ENCODE measurements at regions not wholly inside any gene's neighbourhood (a gene's known extent, or its start where the extent isn't known, plus 50 kb on each side); places are given as distances from the start of the nearest gene placed in this dataset.

- Histone ChIP-seq H3K9me3 (no peaks in the 10 kb centered on the region), H3K27ac (no peak overlapping the region), H3K36me3 (no peaks in the 10 kb centered on the region), H3K4me3 (no peak overlapping the region), H3K27me3 (no peaks in the 10 kb centered on the region), H3K4me1 (no peaks in the 10 kb centered on the region)
- WGBS, 2 donors = 50 to 62% methylated on average over 2 of the region's 2 CpGs
- DNase-seq = no peak
- no peak for ATAC-seq
- no peak for TF ChIP-seq CTCF (IDR thresholded peaks at IDR 0.05)
- intact Hi-C loops (cut with DNase I) = no loop called here
These were observed 221.0 kb downstream of the ANKRD50 start for GRCh38 chr4:124491361-124492145.

- Histone ChIP-seq H3K4me3 (no peak overlapping the region), H3K27ac (no peak overlapping the region), H3K4me1 (no peaks in the 10 kb centered on the region), H3K9me3 (no peaks in the 10 kb centered on the region), H3K36me3 (no peaks in the 10 kb centered on the region), H3K27me3 (no peaks in the 10 kb centered on the region)
- intact Hi-C loops (cut with DNase I) = no loop called here
- WGBS, 2 donors = 48 to 50% methylated on average over 3 of the region's 3 CpGs
- TF ChIP-seq CTCF (IDR thresholded peaks at IDR 0.05) = no peak
- ATAC-seq (no peak), DNase-seq (no peak)
These were observed 213.3 kb downstream of the ANKRD50 start for GRCh38 chr4:124499261-124499660.

- Histone ChIP-seq H3K9me3 (no peaks in the 10 kb centered on the region), H3K36me3 (no peaks in the 10 kb centered on the region), H3K27ac (no peak overlapping the region), H3K4me1 (no peaks in the 10 kb centered on the region), H3K4me3 (no peak overlapping the region), H3K27me3 (no peaks in the 10 kb centered on the region)
- intact Hi-C loops (cut with DNase I) = no loop called here
- ATAC-seq = no peak
- WGBS, 2 donors = 67 to 77% methylated on average over 1 of the region's 1 CpG
- TF ChIP-seq CTCF (IDR thresholded peaks at IDR 0.05) = no peak
- no peak for DNase-seq
These were observed 211.0 kb downstream of the ANKRD50 start for GRCh38 chr4:124501576-124501975.

GRCh38 chr4:124504431-124504830 lies 208.1 kb downstream of the ANKRD50 start:
- DNase-seq (no peak), ATAC-seq (no peak)
- peaks cover 0 to 4% (median 0%) of the 10 kb centered on the region in 9 donors for H3K4me1 ChIP-seq
- H3K4me3 ChIP-seq = no peak overlapping the region
- no peaks in the 10 kb centered on the region for H3K36me3 ChIP-seq
- intact Hi-C loops (cut with DNase I) = no loop called here
- H3K27me3 ChIP-seq = no peaks in the 10 kb centered on the region
- TF ChIP-seq CTCF (IDR thresholded peaks at IDR 0.05) = no peak
- no peaks in the 10 kb centered on the region for H3K9me3 ChIP-seq
- H3K27ac ChIP-seq = no peak overlapping the region
- WGBS, 2 donors = 46 to 91% methylated on average over 2 of the region's 2 CpGs
